Uterus (tissue), 3 donors: ENCODE measurements at regions not wholly inside any gene's neighbourhood (a gene's known extent, or its start where the extent isn't known, plus 50 kb on each side); places are given as distances from the start of the nearest gene placed in this dataset.

Experiments used
- DNase-seq, 2 donors: peaks; one replicate each; pipeline ENCODE4 v3.0.0-alpha.2; 2019 to 2020
- H3K27ac ChIP-seq, 2 donors: fragments of 200-600 bp; sonication (generic); 1 replicate in 1 of 2; 2 replicates in 1 of 2; pipeline ENCODE4 v1.5.1; 2016 to 2018
- H3K27me3 ChIP-seq, 2 donors: fragments of 200-600 bp; sonication (generic); one replicate each; pipeline ENCODE4 v1.5.1; 2018 to 2019; ENCODE audit warnings: control low read depth in 1 of 2
- H3K36me3 ChIP-seq, 2 donors: fragments of 200-600 bp; sonication (generic); one replicate each; pipeline ENCODE4 v1.5.1; 2019; ENCODE audit warnings: control low read depth in 1 of 2
- H3K4me1 ChIP-seq, 2 donors: fragments of 200-600 bp; sonication (generic); one replicate each; pipeline ENCODE4 v1.5.1; 2018 to 2019; ENCODE audit warnings: control low read depth in 1 of 2
- H3K4me3 ChIP-seq, 2 donors: fragments of 200-600 bp; sonication (generic); 1 replicate in 1 of 2; 2 replicates in 1 of 2; pipeline ENCODE4 v1.5.1; 2018 to 2019; ENCODE audit warnings: mild to moderate bottlenecking in 1 of 2
- H3K9me3 ChIP-seq, 2 donors: fragments of 200-600 bp; sonication (generic); one replicate each; pipeline ENCODE4 v1.5.1; 2019; ENCODE audit warnings: control low read depth in 1 of 2
- CTCF ChIP-seq, 4 experiments: fragments of 200-600 bp in 2 of 4; fragments of 450-650 bp in 2 of 4; sonication (generic) in 2 of 4; IDR thresholded peaks; one replicate each; pipeline ENCODE4 v1.5.1; 2016 to 2019; ENCODE audit warnings: antibody characterized with exemption in 4 of 4, mild to moderate bottlenecking in 2 of 4, moderate library complexity in 1 of 4
- POLR2A ChIP-seq, 2 donors: fragments of 450-650 bp; IDR thresholded peaks; one replicate each; pipeline ENCODE4 v1.6.1; 2016; ENCODE audit warnings: antibody characterized with exemption in 2 of 2, mild to moderate bottlenecking in 1 of 2, moderate library complexity in 1 of 2
- intact Hi-C: fragments of 100-400 bp; cut with DNase I; formaldehyde crosslinking; loops from one replicate; pipeline ENCODE4 v1.15.1; 2023; ENCODE audit warnings: low total_unique reads
- donor health status: DM: yes; HTN: yes; CAD: no.

- intact Hi-C loops, result no loop called here
- no peak for DNase-seq
- Histone ChIP-seq H3K27me3 (no peaks in the 10 kb centered on the region), H3K9me3 (no peaks in the 10 kb centered on the region), H3K27ac (no peak overlapping the region), H3K4me3 (no peak overlapping the region), H3K4me1 (no peaks in the 10 kb centered on the region), H3K36me3 (no peaks in the 10 kb centered on the region)
- TF ChIP-seq CTCF (IDR thresholded peaks at IDR 0.05), result no peak
- TF ChIP-seq POLR2A (IDR thresholded peaks at IDR 0.05), result no peak
Measured at GRCh38 chr3:164818318-164818717, 260.0 kb downstream of the SI start.

DNA sequence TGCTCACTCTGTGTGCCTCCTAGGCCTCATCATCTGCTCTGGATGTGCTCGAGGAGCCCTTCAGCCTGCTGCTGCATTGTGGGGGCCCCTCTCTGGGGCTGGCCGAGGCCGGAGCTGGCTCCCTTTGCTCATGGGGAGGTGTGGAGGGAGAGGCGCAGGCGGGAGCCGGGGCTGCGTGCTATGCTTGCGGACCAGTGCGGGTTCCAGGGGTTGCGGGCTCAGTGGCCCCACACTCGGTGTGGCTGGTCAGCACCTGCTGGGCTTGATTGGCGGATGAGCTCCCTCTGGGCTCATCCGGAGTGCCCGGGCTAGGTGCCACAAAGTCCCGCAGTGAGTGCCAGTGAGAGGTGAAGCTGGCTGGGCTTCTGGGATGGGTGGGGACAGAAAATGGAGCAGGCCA lies 264.2 kb downstream of the SI start:
- DNase-seq, result no peak
- no peak for TF ChIP-seq CTCF (IDR thresholded peaks at IDR 0.05)
- TF ChIP-seq POLR2A (IDR thresholded peaks at IDR 0.05), result no peak
- no peak overlapping the region for H3K4me3 ChIP-seq
- no peaks in the 10 kb centered on the region for H3K9me3 ChIP-seq
- no peak overlapping the region for H3K27ac ChIP-seq
- no peaks in the 10 kb centered on the region for H3K36me3 ChIP-seq
- no peaks in the 10 kb centered on the region for H3K4me1 ChIP-seq
- no peaks in the 10 kb centered on the region for H3K27me3 ChIP-seq
- intact Hi-C loops, result no loop called here

DNA sequence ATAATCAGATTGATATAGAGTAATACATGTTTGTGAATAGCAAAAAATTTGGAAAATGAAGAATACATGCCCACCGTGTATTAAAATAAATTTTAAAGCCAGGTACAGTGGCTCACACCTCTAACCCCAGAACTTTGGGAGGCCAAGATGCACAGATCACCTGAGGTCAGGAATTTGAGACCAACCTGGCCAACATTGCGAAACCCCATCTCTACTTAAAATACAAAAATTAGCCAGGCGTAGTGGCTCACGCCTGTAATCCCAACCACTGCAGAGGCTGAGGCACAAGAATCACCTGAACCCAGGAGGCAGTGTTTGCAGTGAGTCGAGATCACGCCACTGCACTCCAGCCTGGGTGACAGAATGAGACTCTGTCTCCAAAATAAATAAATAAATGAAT lies 266.3 kb downstream of the SI start:
- no peak overlapping the region for H3K27ac ChIP-seq
- no peak overlapping the region for H3K4me3 ChIP-seq
- H3K9me3 ChIP-seq, result no peaks in the 10 kb centered on the region
- no peaks in the 10 kb centered on the region for H3K4me1 ChIP-seq
- DNase-seq, result no peak
- no peaks in the 10 kb centered on the region for H3K27me3 ChIP-seq
- intact Hi-C loops, result no loop called here
- no peaks in the 10 kb centered on the region for H3K36me3 ChIP-seq
- TF ChIP-seq CTCF (IDR thresholded peaks at IDR 0.05) (no peak), POLR2A (IDR thresholded peaks at IDR 0.05) (no peak)

DNA sequence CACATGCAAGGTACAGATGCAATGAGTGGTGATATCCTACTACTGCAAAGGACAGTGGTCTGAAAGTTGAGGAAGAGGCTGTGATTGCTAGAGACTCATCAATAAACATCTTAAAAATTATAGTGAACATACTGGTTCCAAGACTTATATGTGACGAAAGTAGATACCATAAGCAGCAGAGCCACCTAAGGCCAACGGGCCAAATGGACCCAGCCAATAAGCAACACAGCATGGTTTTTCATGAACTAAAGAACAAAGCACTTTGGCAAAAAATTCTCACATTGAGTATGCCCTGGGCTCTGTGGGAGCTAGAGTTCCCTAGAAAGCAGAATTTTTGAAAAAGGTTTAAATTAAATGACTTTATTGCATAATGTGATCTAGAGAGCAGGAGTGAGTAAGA lies 272.1 kb downstream of the SI start:
- H3K9me3 ChIP-seq, result no peaks in the 10 kb centered on the region
- H3K27ac ChIP-seq, result no peak overlapping the region
- H3K4me3 ChIP-seq, result no peak overlapping the region
- H3K4me1 ChIP-seq, result no peaks in the 10 kb centered on the region
- no peak for DNase-seq
- intact Hi-C loops, result no loop called here
- no peaks in the 10 kb centered on the region for H3K27me3 ChIP-seq
- no peaks in the 10 kb centered on the region for H3K36me3 ChIP-seq
- TF ChIP-seq CTCF (IDR thresholded peaks at IDR 0.05) (no peak), POLR2A (IDR thresholded peaks at IDR 0.05) (no peak)

- TF ChIP-seq POLR2A (IDR thresholded peaks at IDR 0.05), result no peak
- TF ChIP-seq CTCF (IDR thresholded peaks at IDR 0.05), result no peak
- H3K36me3 ChIP-seq, result no peaks in the 10 kb centered on the region
- no peaks in the 10 kb centered on the region for H3K27me3 ChIP-seq
- no peak overlapping the region for H3K27ac ChIP-seq
- intact Hi-C loops, result no loop called here
- no peaks in the 10 kb centered on the region for H3K4me1 ChIP-seq
- H3K9me3 ChIP-seq, result no peaks in the 10 kb centered on the region
- no peak overlapping the region for H3K4me3 ChIP-seq
- no peak for DNase-seq
Measured at GRCh38 chr3:164794099-164794498, 284.2 kb downstream of the SI start.
